ENCODE measurements at regions not wholly inside any gene's neighbourhood (a gene's known extent, or its start where the extent isn't known, plus 50 kb on each side); places are given as distances from the start of the nearest gene placed in this dataset.
A peak's percentile ranks its signal among the peaks of the same experiment; 100 is the strongest.

DNA sequence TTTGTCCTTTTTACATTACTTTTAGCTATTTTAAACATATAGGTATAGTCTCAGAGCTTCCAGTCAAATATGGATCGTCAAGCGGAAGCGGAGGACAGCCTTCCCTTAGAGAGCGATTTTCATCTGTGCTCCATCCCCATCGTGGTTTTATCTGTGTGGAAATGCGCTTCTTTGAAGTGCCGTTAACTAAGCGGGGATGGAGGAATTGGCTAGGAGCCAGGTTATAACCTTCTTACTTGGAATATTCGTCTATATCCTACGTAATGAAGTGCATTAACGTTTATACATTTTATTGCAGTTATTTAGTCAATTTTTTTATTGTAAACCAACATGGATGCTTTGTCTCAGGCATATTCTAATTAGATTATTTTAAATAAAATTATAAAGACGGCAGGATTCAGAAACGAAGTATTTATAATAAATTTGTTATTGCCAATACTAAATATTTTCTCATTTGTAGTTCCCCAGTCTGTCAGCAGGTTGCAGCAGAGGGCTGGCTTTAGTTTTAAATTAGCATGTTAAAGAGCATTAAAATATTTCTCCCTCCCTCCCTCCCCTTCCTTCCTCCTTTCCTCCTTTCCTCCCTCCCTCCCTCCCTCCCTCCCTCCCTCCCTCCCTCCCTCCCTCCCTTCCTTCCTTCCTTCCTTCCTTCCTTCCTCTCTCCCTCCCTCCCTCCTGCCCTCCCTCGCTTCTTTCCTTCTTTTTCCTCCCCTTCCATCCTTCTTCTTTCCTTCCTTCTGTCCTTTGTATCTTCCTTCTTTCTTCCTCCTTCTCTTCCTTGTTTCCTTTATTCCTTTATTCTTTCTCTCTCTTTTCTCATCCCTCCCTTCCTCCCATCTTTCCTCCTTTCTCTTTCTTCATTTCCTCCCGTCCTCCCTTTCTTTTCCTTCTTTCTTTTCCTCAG is 80.6 kb upstream of the DOCK10 start:
- no peak for ATAC-seq
- BruUV-seq (replicated peaks), result no TSS peak
- Histone ChIP-seq H3K4me3 (ENCODE audit: low read depth in 2 of 2, low read length in 2 of 2) (no peak overlapping the region), H3K27ac (ENCODE audit: low read length) (no peak overlapping the region), H3K9me3 (ENCODE audit: control insufficient read depth, insufficient read depth, low read depth, low read length) (no peaks in the 10 kb centered on the region), H3K4me1 (ENCODE audit: control insufficient read depth, insufficient read depth, low read length) (no peaks in the 10 kb centered on the region), H3K36me3 (ENCODE audit: control insufficient read depth, insufficient read depth, low read length) (no peaks in the 10 kb centered on the region), H3K27me3 (ENCODE audit: control insufficient read depth, insufficient read depth, low read length) (no peaks in the 10 kb centered on the region)
- ChIA-PET CTCF (interaction anchor here (0.7 kb wide), 1 partner anchor 542 kb away, joined by 4 read pairs; no protein-coding TSS in a partner anchor), POLR2A (interaction anchor here (0.6 kb wide), 1 partner anchor 1509 kb away, joined by 3 read pairs; no protein-coding TSS in a partner anchor)
- in situ Hi-C loops (cut with HindIII; ENCODE audit: low pct_unique_long_range_greater_than_20kb, low sequenced_read_pairs) (no loop called here), intact Hi-C loops (cut with micrococcal nuclease; ENCODE audit: unreplicated experiment) (loop anchor here (1.0 kb wide), 1 partner anchor 537 kb away; no protein-coding TSS in a partner anchor)
- DNase-seq (ENCODE audit: low read depth, low spot score), result no peak
- TF ChIP-seq TCF7L2 (IDR thresholded peaks at IDR 0.05; ENCODE audit: low read depth, low read length) (no peak), CTCF (IDR thresholded peaks at IDR 0.05) (peak; percentile 57; the same call in 1 of the 2 replicates), POLR2AphosphoS5 (IDR thresholded peaks at IDR 0.05; ENCODE audit: low read depth, low read length) (no peak), REST (IDR thresholded peaks at IDR 0.05; ENCODE audit: insufficient read depth in 1 of 2, low read depth in 2 of 2, low read length in 1 of 2) (no peak), SIN3A (IDR thresholded peaks at IDR 0.05; ENCODE audit: borderline replicate concordance, insufficient read depth, low read depth, low read length) (no peak)

GRCh38 chr2:225122007-225122406 is 79.7 kb upstream of the DOCK10 start:
- TF ChIP-seq TCF7L2 (IDR thresholded peaks at IDR 0.05; ENCODE audit: low read depth, low read length) (no peak), SIN3A (IDR thresholded peaks at IDR 0.05; ENCODE audit: borderline replicate concordance, insufficient read depth, low read depth, low read length) (no peak), CTCF (IDR thresholded peaks at IDR 0.05) (no peak), POLR2AphosphoS5 (IDR thresholded peaks at IDR 0.05; ENCODE audit: low read depth, low read length) (no peak), REST (IDR thresholded peaks at IDR 0.05; ENCODE audit: insufficient read depth in 1 of 2, low read depth in 2 of 2, low read length in 1 of 2) (no peak)
- BruUV-seq (replicated peaks), result no TSS peak
- no peaks in the 10 kb centered on the region for H3K36me3 ChIP-seq (ENCODE audit: control insufficient read depth, insufficient read depth, low read length)
- POLR2A ChIA-PET, result no interaction called here
- ATAC-seq (no peak), DNase-seq (ENCODE audit: low read depth, low spot score) (no peak)
- H3K27ac ChIP-seq (ENCODE audit: low read length), result no peak overlapping the region
- no peaks in the 10 kb centered on the region for H3K27me3 ChIP-seq (ENCODE audit: control insufficient read depth, insufficient read depth, low read length)
- CTCF ChIA-PET, result interaction anchor here (0.7 kb wide), 1 partner anchor 543 kb away, joined by 4 read pairs; no protein-coding TSS in a partner anchor
- H3K9me3 ChIP-seq (ENCODE audit: control insufficient read depth, insufficient read depth, low read depth, low read length), result no peaks in the 10 kb centered on the region
- H3K4me1 ChIP-seq (ENCODE audit: control insufficient read depth, insufficient read depth, low read length), result no peaks in the 10 kb centered on the region
- in situ Hi-C loops (cut with HindIII; ENCODE audit: low pct_unique_long_range_greater_than_20kb, low sequenced_read_pairs), result no loop called here
- no peak overlapping the region for H3K4me3 ChIP-seq (ENCODE audit: low read depth in 2 of 2, low read length in 2 of 2)
- intact Hi-C loops (cut with micrococcal nuclease; ENCODE audit: unreplicated experiment), result no loop called here

Measured in Panc1 (cell line).